K562 (cell line): ENCODE measurements at regions not wholly inside any gene's neighbourhood (a gene's known extent, or its start where the extent isn't known, plus 50 kb on each side); places are given as distances from the start of the nearest gene placed in this dataset.

Experiments
- ATAC-seq: fragments of 200-7000 bp; cut with Tn5 transposase; 3 replicates; pipeline ENCODE4 v1.9.1; 2020; ENCODE audit warnings: moderate library complexity
- BruUV-seq: library from RNA; stranded (reverse); fragments of 400-500 nt; replicated peaks from 2 replicates; lab custom pipeline; 2021; lab: Mats Ljungman, UMichigan
- CTCF ChIA-PET: fragments of 300-600 bp; formaldehyde crosslinking; extraction: SDS; loops from one replicate; lab custom pipeline; 2021; ENCODE audit warnings: low intra/inter-chr PET ratio; lab: Yijun Ruan, JAX
- POLR2A ChIA-PET: fragments of 300-600, 350-650 bp; sonication (Branson Sonifier 250); formaldehyde crosslinking; extraction: SDS; loops from one replicate; lab custom pipeline; 2021; ENCODE audit warnings: antibody characterized with exemption, inconsistent platforms; lab: Yijun Ruan, JAX
- DNase-seq, 4 experiments: peaks; one replicate each; pipeline versions ENCODE4 v3.0.0 to v3.0.0-alpha.2; 2011 to 2018; ENCODE audit warnings: low spot score in 3 of 4, mixed read lengths in 3 of 4; ENCODE audit errors: extremely low read depth in 1 of 4
- FAIRE-seq: peaks from 2 replicates; lab custom pipeline; 2011; peaks lifted over from hg19 to GRCh38; lab: Jason Lieb, UNC
- H2AFZ ChIP-seq: 2 replicates; pipeline ENCODE4 v1.6.0; 2011; ENCODE audit warnings: low read depth, low read length, control low read depth, inconsistent platforms
- H3K27ac ChIP-seq: fragments of 200-600 bp; 3 replicates; pipeline ENCODE4 v1.8.0; 2011; ENCODE audit warnings: low read depth, mild to moderate bottlenecking, control low read depth, inconsistent platforms, low read length, moderate library complexity, mixed read lengths; ENCODE audit errors: extremely low read depth
- H3K27me3 ChIP-seq, 2 experiments: fragments of 300-600 bp in 1 of 2; 2 replicates in 1 of 2; 3 replicates in 1 of 2; pipeline versions ENCODE4 v1.6.0 to v1.8.0; 2011; ENCODE audit warnings: inconsistent platforms in 2 of 2, low read length in 2 of 2, mild to moderate bottlenecking in 1 of 2, mixed read lengths in 1 of 2, moderate library complexity in 1 of 2; ENCODE audit not compliant: control insufficient read depth in 2 of 2, insufficient read depth in 2 of 2
- H3K36me3 ChIP-seq: fragments of 300-600 bp; 3 replicates; pipeline ENCODE4 v1.8.0; 2011; ENCODE audit warnings: mild to moderate bottlenecking, low read length, inconsistent platforms; ENCODE audit not compliant: control insufficient read depth, insufficient read depth
- H3K4me1 ChIP-seq, 2 experiments: fragments of 200-600 bp in 1 of 2; replicated peaks in 1 of 2; 2 replicates in 1 of 2; 3 replicates in 1 of 2; pipeline versions ENCODE4 v1.5.1 to v1.8.0; 2011; ENCODE audit warnings: inconsistent platforms in 2 of 2, low read length in 2 of 2, mild to moderate bottlenecking in 1 of 2, mixed read lengths in 1 of 2, moderate library complexity in 1 of 2; ENCODE audit not compliant: control insufficient read depth in 2 of 2, insufficient read depth in 2 of 2
- H3K4me2 ChIP-seq: 2 replicates; pipeline ENCODE4 v1.6.1; 2011; ENCODE audit warnings: low read length, control low read depth, inconsistent platforms, mixed read lengths; ENCODE audit not compliant: insufficient read depth
- H3K4me3 ChIP-seq: fragments of 200-600 bp; sonication (generic), shearing (Covaris generic); 2 replicates; pipeline ENCODE4 v1.5.1; 2016; ENCODE audit warnings: control low read depth, inconsistent platforms
- H3K79me2 ChIP-seq: fragments of 200-600 bp; 3 replicates; pipeline ENCODE4 v1.8.0; 2011; ENCODE audit warnings: low read length, inconsistent platforms; ENCODE audit not compliant: control insufficient read depth, insufficient read depth
- H3K9ac ChIP-seq, 2 experiments: 2 replicates each; pipeline versions ENCODE4 v1.6.0 to v1.6.1; 2011; ENCODE audit warnings: low read depth in 2 of 2, low read length in 2 of 2, control low read depth in 1 of 2, inconsistent platforms in 1 of 2, mild to moderate bottlenecking in 1 of 2, mixed read lengths in 1 of 2; ENCODE audit not compliant: insufficient read depth in 1 of 2
- H3K9me1 ChIP-seq: one replicate; pipeline ENCODE4 v1.6.0; 2011; ENCODE audit warnings: inconsistent platforms, mild to moderate bottlenecking, low read length, moderate library complexity; ENCODE audit not compliant: control insufficient read depth, insufficient read depth
- H3K9me3 ChIP-seq: replicated peaks from 2 replicates; pipeline ENCODE4 v1.5.1; 2011; ENCODE audit warnings: low read depth, low read length, inconsistent platforms; ENCODE audit not compliant: control insufficient read depth, insufficient read depth
- H4K20me1 ChIP-seq: replicated peaks from 2 replicates; pipeline ENCODE4 v1.6.1; 2011; ENCODE audit warnings: low read length, inconsistent platforms, mixed read lengths; ENCODE audit not compliant: control insufficient read depth, insufficient read depth
- ARID1B ChIP-seq: fragments of 450-650 bp; IDR thresholded peaks from 2 replicates; pipeline ENCODE4 v1.6.1; 2016; ENCODE audit warnings: antibody characterized with exemption, mild to moderate bottlenecking, inconsistent platforms
- BRF1 ChIP-seq: IDR thresholded peaks from 3 replicates; pipeline ENCODE4 v1.6.1; 2011; ENCODE audit warnings: borderline replicate concordance, mild to moderate bottlenecking; ENCODE audit not compliant: insufficient read length; ENCODE audit errors: extremely low read depth
- EHMT2 ChIP-seq: fragments of 450-650 bp; IDR thresholded peaks from 2 replicates; pipeline ENCODE4 v1.6.1; 2018; ENCODE audit warnings: antibody characterized with exemption
- MEF2A ChIP-seq: IDR thresholded peaks from 2 replicates; pipeline ENCODE4 v1.6.1; 2011; ENCODE audit warnings: low read depth, mild to moderate bottlenecking, low read length, moderate library complexity; ENCODE audit not compliant: control insufficient read depth
- RAD51 ChIP-seq: fragments of 450-650 bp; IDR thresholded peaks from 2 replicates; pipeline ENCODE4 v1.7.1; 2016; ENCODE audit warnings: low read depth, mild to moderate bottlenecking, borderline replicate concordance
- SAFB2 ChIP-seq: fragments of 200-400 bp; formaldehyde crosslinking; IDR thresholded peaks from 2 replicates; pipeline ENCODE4 v1.6.1; 2018; ENCODE audit warnings: borderline replicate concordance, low read length, low read depth, moderate library complexity; ENCODE audit not compliant: severe bottlenecking
- TARDBP ChIP-seq: fragments of 450-650 bp; IDR thresholded peaks from 2 replicates; pipeline ENCODE4 v1.6.1; 2016
- ZKSCAN8 ChIP-seq: fragments of 200-800 bp; sonication (Bioruptor generic); IDR thresholded peaks from 2 replicates; pipeline ENCODE4 v1.6.1; 2016; ENCODE audit warnings: missing genetic modification characterization, missing compliant biosample characterization
- ZNF239 ChIP-seq: fragments of 250-450 bp; sonication (Bioruptor Pico); IDR thresholded peaks from 2 replicates; pipeline ENCODE4 v1.4.0; 2020; ENCODE audit warnings: mild to moderate bottlenecking
- ZNF644 ChIP-seq: fragments of 200-800 bp; sonication (Bioruptor generic); IDR thresholded peaks from 2 replicates; pipeline ENCODE4 v1.6.1; 2016; ENCODE audit warnings: low read depth, missing genetic modification characterization, missing compliant biosample characterization
- WGBS: fragments of 100-300 bp; shearing (Covaris generic); methylation state at CpG from one replicate; pipeline ENCODE4 v1.1.6; 2016; ENCODE audit warnings: low coverage, mixed read lengths; ENCODE audit not compliant: insufficient coverage; ENCODE audit errors: missing lambda C conversion rate; 5-methylcytosine and 5-hydroxymethylcytosine counted together
- in situ Hi-C: fragments of 300-500 bp; cut with MboI; formaldehyde crosslinking; loops from 4 replicates; pipeline ENCODE4 v1.15.0; 2018; ENCODE audit warnings: inconsistent platforms, mixed read lengths
- intact Hi-C: fragments of 100-400 bp; cut with micrococcal nuclease; formaldehyde crosslinking; loops from 2 replicates; pipeline ENCODE4 v1.14.2; 2022
- TF ChIP-seq, protein P1 (sequence below): fragments of 450-650 bp; formaldehyde crosslinking; IDR thresholded peaks from 2 replicates; pipeline ENCODE4 v1.4.0; 2022; ENCODE audit warnings: missing genetic modification characterization
- TF ChIP-seq, protein P2 (sequence below): IDR thresholded peaks from 2 replicates; pipeline ENCODE4 v1.6.1; 2014; ENCODE audit warnings: antibody characterized with exemption
- TF ChIP-seq, protein P3 (sequence below): fragments of 150-350 bp; IDR thresholded peaks from 2 replicates; pipeline ENCODE4 v1.6.1; 2014; ENCODE audit warnings: low read depth, mild to moderate bottlenecking, low read length, borderline replicate concordance
- TF ChIP-seq, protein P4 (sequence below): fragments of 250-450 bp; sonication (Bioruptor Pico); IDR thresholded peaks from 2 replicates; pipeline ENCODE4 v1.5.0; 2021; ENCODE audit warnings: mild to moderate bottlenecking, moderate library complexity

DNA sequence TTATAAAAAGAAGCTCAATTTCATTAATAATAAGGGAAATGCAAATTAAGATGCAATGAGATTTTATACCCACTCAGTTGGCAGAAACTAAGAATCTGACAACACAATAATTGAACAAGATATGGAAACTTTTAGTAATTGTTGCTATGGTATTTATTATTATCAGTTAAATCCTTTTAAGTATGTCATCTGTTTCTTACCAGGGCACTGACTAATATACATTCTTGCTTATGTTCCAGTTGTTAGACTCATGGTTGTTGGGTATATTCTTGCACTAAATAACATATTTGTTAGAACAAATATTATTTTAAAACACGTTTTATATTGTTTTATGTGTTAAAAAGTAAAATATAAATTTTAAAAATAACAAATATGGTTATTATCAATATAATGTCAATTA, 690.3 kb downstream of the MECOM start:
- 0% methylated on average over 1 of the region's 1 CpG for WGBS
- no peaks in the 10 kb centered on the region for H3K4me1 ChIP-seq
- no TSS peak for BruUV-seq
- H3K4me2 ChIP-seq = no peak overlapping the region
- no peak for DNase-seq
- H4K20me1 ChIP-seq = no peaks in the 10 kb centered on the region
- H3K9ac ChIP-seq = no peak overlapping the region
- H2AFZ ChIP-seq = no peak overlapping the region
- TF ChIP-seq RAD51 (no peak), ZKSCAN8 (no peak), TARDBP (no peak), SAFB2 (no peak), BRF1 (no peak), ARID1B (no peak), ZNF239 (CRISPR knock-in tag) (no peak), EHMT2 (no peak), MEF2A (no peak), ZNF644 (tag) (no peak)
- TF ChIP-seq, protein P1, sequence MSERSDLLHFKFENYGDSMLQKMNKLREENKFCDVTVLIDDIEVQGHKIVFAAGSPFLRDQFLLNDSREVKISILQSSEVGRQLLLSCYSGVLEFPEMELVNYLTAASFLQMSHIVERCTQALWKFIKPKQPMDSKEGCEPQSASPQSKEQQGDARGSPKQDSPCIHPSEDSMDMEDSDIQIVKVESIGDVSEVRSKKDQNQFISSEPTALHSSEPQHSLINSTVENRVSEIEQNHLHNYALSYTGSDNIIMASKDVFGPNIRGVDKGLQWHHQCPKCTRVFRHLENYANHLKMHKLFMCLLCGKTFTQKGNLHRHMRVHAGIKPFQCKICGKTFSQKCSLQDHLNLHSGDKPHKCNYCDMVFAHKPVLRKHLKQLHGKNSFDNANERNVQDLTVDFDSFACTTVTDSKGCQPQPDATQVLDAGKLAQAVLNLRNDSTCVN = no peak
- TF ChIP-seq, protein P2, sequence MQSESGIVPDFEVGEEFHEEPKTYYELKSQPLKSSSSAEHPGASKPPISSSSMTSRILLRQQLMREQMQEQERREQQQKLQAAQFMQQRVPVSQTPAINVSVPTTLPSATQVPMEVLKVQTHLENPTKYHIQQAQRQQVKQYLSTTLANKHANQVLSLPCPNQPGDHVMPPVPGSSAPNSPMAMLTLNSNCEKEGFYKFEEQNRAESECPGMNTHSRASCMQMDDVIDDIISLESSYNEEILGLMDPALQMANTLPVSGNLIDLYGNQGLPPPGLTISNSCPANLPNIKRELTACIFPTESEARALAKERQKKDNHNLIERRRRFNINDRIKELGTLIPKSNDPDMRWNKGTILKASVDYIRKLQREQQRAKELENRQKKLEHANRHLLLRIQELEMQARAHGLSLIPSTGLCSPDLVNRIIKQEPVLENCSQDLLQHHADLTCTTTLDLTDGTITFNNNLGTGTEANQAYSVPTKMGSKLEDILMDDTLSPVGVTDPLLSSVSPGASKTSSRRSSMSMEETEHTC = no peak
- TF ChIP-seq, protein P3, sequence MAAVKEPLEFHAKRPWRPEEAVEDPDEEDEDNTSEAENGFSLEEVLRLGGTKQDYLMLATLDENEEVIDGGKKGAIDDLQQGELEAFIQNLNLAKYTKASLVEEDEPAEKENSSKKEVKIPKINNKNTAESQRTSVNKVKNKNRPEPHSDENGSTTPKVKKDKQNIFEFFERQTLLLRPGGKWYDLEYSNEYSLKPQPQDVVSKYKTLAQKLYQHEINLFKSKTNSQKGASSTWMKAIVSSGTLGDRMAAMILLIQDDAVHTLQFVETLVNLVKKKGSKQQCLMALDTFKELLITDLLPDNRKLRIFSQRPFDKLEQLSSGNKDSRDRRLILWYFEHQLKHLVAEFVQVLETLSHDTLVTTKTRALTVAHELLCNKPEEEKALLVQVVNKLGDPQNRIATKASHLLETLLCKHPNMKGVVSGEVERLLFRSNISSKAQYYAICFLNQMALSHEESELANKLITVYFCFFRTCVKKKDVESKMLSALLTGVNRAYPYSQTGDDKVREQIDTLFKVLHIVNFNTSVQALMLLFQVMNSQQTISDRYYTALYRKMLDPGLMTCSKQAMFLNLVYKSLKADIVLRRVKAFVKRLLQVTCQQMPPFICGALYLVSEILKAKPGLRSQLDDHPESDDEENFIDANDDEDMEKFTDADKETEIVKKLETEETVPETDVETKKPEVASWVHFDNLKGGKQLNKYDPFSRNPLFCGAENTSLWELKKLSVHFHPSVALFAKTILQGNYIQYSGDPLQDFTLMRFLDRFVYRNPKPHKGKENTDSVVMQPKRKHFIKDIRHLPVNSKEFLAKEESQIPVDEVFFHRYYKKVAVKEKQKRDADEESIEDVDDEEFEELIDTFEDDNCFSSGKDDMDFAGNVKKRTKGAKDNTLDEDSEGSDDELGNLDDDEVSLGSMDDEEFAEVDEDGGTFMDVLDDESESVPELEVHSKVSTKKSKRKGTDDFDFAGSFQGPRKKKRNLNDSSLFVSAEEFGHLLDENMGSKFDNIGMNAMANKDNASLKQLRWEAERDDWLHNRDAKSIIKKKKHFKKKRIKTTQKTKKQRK = no peak
- TF ChIP-seq, protein P4, sequence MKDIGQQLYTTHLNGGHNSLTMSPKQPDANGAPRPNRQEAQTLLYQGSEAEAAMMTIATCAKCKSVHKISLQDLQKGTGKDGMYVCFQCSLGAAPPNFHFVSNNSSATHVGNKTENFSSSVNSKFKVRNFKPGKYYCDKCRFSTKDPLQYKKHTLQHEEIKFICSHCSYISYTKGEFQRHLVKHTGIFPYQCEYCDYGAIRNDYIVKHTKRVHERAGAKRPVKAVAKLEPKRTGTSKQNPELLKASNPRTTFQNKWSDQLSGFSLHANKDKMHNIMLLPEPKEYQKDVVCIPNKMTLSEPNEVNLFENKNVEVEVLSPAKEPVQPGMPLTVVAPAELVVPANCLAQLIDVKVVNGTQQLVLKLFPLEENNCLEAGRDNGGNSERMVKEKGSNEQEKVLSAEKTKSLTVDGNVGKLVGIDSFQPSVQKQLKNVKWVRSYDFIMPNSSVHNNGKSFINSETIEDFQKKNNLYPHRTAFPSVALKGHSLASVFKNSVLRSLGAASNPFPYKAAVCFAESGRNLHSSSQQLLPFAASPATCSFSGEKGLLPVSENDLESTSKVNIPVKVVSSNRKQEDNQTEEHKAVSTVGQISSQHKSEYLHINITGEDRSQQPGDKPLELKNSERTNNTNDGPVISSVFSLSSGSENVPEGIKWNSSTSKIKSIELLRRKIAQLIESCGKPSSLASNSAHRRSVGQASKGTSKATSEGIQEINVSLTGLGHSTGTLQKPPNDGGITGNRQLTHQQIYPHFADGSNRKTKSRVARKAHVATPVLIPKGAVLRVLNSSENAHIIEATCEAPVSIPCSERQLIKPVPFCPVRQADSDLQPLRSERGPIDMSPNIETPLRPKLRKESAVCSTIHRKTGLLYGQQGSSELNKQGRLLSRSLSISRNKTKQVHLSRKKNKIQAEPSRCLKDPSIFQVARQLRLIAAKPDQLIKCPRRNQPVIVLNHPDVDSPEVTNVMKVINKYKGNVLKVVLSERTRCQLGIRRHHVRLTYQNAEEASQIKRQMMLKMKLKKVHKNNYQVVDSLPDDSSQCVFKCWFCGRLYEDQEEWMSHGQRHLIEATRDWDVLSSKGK (CRISPR knock-in tag) = no peak
- POLR2A ChIA-PET = no interaction called here
- no peak overlapping the region for H3K4me3 ChIP-seq
- H3K9me1 ChIP-seq = no peaks in the 10 kb centered on the region
- intact Hi-C loops (no loop called here), in situ Hi-C loops (no loop called here)
- H3K36me3 ChIP-seq = no peaks in the 10 kb centered on the region
- H3K9me3 ChIP-seq = no peaks in the 10 kb centered on the region
- H3K27ac ChIP-seq = no peak overlapping the region
- H3K79me2 ChIP-seq = no peaks in the 10 kb centered on the region
- ATAC-seq = no peak
- FAIRE-seq = no peak
- no peaks in the 10 kb centered on the region for H3K27me3 ChIP-seq
- CTCF ChIA-PET = no interaction called here
